ENCODE measurements at regions not wholly inside any gene's neighbourhood (a gene's known extent, or its start where the extent isn't known, plus 50 kb on each side); places are given as distances from the start of the nearest gene placed in this dataset.
"Not testable (repeated sequence)": the region's sequence is repeated elsewhere in the genome, so short reads cannot be mapped to it uniquely, and the experiment has no call there.

DNA sequence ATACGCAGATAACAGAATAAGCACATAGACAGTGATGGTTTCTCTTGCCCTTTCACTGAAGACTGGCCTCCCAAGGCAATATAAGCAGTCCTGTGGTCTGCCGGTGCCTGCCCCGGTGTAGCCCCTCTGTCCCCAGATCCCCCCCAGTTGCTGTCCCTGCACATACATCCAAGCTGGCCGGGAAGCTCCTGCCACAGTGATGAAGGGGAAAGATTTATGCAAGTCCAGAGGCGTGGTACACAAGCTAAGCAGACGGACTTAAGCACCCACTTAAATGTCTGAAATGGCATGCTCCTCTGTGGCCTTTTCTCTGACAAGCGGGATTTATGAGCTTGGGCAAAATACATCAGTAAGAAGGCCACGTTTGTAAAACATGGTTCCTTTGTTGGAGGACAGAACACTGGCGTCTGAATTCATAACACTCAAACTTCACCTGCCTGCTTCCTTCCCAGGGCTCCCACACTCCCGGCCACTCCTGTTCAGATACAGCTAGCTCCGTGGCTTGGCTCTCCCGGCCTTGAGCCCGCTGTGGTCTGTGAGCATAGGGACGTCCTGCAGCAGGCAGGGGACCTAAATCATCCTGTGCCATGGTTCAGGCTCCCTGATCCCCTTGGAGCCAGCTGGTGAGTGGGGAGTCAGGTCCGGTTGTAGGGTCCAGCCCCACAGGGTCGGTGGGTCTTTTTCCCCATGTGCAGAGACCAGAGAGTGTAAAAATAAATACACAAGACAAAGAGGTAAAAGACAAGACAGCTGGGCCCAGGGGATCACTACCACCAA is 61.7 kb upstream of the PPP2R2D start:
- TF ChIP-seq, protein P1, sequence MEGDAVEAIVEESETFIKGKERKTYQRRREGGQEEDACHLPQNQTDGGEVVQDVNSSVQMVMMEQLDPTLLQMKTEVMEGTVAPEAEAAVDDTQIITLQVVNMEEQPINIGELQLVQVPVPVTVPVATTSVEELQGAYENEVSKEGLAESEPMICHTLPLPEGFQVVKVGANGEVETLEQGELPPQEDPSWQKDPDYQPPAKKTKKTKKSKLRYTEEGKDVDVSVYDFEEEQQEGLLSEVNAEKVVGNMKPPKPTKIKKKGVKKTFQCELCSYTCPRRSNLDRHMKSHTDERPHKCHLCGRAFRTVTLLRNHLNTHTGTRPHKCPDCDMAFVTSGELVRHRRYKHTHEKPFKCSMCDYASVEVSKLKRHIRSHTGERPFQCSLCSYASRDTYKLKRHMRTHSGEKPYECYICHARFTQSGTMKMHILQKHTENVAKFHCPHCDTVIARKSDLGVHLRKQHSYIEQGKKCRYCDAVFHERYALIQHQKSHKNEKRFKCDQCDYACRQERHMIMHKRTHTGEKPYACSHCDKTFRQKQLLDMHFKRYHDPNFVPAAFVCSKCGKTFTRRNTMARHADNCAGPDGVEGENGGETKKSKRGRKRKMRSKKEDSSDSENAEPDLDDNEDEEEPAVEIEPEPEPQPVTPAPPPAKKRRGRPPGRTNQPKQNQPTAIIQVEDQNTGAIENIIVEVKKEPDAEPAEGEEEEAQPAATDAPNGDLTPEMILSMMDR (IDR thresholded peaks at IDR 0.05; ENCODE audit: borderline replicate concordance, insufficient read depth, low read depth, low read length): no peak
- H3K4me3 ChIP-seq (ENCODE audit: low read depth, low read length): no peak overlapping the region

DNA sequence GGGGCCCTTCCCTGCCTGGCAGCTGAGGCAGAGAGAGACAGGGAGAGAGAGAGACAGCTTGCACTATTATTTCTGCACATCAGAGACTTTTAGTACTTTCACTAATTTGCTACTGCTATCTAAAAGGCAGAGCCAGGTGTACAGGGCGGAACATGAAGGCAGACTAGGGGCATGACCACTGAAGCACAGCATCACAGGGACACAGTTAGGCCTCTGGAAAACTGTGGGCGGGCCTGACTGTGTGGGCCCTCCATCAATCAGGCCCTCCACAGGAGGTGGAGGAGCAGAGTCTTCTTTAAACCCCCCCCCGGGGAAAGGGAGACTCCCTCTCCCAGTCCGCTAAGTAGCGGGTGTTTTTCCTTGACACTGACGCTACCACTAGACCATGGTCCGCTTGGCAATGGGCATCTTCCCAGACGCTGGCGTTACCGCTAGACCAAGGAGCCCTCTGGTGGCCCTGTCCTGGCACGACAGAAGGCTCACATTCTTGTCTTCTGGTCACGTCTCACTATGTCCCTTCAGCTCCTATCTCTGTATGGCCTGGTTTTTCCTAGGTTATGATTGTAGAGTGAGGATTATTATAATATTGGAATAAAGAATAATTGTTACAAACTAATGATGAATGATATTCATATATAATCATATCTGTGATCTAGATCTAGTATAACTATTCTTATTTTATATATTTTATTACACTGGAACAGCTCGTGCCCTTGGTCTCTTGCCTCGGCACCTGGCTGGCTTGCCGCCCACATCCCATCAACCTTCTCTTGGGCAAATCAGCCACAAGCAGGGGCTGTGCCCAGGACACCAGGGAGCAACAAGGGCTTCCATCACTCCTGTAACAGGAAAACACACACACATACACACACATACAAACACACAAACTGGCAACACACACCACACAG is 60.7 kb upstream of the PPP2R2D start:
- H3K4me3 ChIP-seq (ENCODE audit: low read depth, low read length): not testable (repeated sequence)

- TF ChIP-seq, protein P1 (IDR thresholded peaks at IDR 0.05; ENCODE audit: borderline replicate concordance, insufficient read depth, low read depth, low read length): no peak
- H3K4me3 ChIP-seq (ENCODE audit: low read depth, low read length): no peak overlapping the region
These were observed 60.1 kb upstream of the PPP2R2D start for GRCh38 chr10:131840788-131841118.

DNA sequence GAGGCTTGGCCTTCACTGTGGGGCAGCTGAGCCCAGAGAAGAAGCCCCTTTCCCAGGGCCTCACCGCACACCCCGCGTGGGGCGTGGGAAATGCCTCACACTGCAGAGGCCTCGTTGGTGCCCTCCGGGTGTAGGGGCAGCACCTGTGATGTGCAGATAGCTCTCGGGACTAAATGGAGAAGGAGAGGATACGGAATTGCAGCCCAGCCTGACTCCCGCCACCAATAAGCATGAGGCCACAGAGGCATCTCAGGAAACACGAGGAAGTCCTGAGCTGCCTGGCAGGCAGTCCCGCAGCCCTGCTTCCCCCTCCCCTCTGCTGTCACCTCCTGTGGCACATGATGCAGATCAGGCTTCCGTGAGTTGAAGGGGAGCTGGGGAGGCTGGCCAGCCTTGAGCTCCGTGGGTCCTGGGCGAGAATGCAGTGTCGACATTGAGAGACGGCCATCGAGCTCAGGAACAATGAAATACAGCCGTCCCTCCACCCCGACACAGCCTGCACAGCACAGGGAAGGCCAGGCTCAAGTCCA is 59.6 kb upstream of the PPP2R2D start:
- TF ChIP-seq, protein P1 (IDR thresholded peaks at IDR 0.05; ENCODE audit: borderline replicate concordance, insufficient read depth, low read depth, low read length): no peak
- no peak overlapping the region for H3K4me3 ChIP-seq (ENCODE audit: low read depth, low read length)

DNA sequence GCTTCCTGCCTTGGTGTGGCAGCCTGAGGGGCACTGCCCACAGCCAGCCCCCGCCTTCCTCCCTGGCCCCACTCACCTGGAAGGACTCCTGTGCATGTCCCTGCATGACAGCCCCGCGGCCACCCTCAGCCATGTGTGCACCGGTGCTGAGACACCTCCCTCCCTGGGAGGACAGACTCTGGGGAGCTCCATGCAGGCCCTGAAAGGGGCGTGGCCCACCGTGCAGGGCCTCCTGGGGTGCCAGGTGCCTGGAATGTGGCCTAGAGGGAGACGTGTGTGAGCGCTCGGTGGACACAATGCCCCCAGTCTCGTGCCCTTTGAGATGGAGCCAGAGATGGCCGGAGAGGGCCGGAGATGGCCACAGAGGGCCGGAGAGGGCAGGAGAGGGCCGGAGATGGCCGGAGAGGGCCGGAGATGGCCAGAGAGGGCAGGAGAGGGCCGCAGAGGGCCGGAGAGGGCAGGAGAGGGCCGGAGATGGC is 59.1 kb upstream of the PPP2R2D start:
- H3K4me3 ChIP-seq (ENCODE audit: low read depth, low read length): no peak overlapping the region
- TF ChIP-seq, protein P1 (IDR thresholded peaks at IDR 0.05; ENCODE audit: borderline replicate concordance, insufficient read depth, low read depth, low read length): no peak

GRCh38 chr10:131842351-131843088 is 58.3 kb upstream of the PPP2R2D start:
- TF ChIP-seq, protein P1 (IDR thresholded peaks at IDR 0.05; ENCODE audit: borderline replicate concordance, insufficient read depth, low read depth, low read length): no peak
- no peak overlapping the region for H3K4me3 ChIP-seq (ENCODE audit: low read depth, low read length)

GRCh38 chr10:131843089-131843595 is 57.7 kb upstream of the PPP2R2D start:
- H3K4me3 ChIP-seq (ENCODE audit: low read depth, low read length): no peak overlapping the region
- TF ChIP-seq, protein P1 (IDR thresholded peaks at IDR 0.05; ENCODE audit: borderline replicate concordance, insufficient read depth, low read depth, low read length): no peak
